GM21737 (cell line): ENCODE measurements at regions not wholly inside any gene's neighbourhood (a gene's known extent, or its start where the extent isn't known, plus 50 kb on each side); places are given as distances from the start of the nearest gene placed in this dataset.
"Not testable (repeated sequence)": the region's sequence is repeated elsewhere in the genome, so short reads cannot be mapped to it uniquely, and the experiment has no call there.

Experiments
- ATAC-seq: cut with Tn5 transposase; IDR thresholded peaks from one replicate; pipeline ENCODE4 v1.9.1; 2021; ENCODE audit warnings: mild to moderate bottlenecking, moderate library complexity; ENCODE audit not compliant: unreplicated experiment

DNA sequence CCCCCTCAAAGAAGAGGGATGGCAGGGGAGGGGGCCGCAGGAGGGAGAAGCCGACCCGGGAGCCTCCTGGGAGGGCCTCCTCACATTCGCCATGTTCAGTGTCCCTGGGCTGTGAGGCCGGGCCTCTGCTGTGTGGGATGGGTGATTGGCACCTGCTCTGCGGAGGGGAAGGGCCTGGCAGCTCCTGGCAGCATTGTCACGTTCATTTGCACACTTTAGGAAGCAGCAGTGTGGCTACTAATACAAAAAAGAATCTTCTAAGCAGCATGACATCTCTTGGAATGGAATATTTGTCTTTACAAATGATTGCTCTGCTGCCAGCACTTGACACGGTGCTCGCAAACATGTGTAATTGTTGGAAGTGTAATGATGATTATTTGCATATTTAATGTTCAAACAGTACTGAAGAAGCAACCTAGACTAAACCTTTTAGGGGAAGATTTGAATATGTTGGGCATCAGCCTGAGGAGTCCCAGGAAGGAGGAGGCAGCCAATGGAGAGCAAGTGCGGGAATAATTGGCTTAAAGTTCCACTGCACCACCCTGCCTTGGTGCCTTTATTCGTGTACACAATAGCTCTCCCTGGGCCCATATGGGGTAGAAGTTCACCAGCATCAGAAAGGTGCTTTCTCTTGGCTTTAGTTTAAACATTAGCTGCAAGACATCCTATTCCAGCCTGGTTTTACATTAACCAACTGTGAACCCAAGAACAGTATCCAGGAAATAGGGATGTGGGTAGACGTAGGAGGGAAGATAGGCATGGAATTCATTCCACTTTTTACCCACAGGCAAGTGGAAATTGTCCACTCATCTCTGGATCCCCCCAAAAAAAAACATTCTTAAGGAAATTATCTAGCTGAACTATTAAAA lies 404.9 kb downstream of the TMEM182 start:
- ATAC-seq, result no peak

DNA sequence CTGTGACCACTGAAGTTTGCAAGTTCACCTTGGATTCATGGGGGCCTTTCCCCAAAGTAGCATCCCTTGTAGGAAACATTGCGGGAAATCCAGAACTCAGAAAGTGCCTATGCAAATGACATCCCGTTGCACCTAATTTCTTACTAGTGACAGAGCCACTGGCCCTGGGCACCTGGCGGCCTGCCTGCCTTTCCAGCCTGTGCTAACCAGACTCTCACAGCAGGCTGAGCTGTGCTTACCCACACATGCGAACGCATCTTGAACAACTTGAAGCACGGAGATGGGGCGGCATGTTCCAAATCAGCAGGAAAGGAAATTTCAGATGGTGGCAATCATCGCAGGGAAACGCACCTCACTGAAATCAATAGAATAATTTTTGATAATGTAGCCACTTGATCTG lies 405.8 kb downstream of the TMEM182 start:
- ATAC-seq, result no peak

DNA sequence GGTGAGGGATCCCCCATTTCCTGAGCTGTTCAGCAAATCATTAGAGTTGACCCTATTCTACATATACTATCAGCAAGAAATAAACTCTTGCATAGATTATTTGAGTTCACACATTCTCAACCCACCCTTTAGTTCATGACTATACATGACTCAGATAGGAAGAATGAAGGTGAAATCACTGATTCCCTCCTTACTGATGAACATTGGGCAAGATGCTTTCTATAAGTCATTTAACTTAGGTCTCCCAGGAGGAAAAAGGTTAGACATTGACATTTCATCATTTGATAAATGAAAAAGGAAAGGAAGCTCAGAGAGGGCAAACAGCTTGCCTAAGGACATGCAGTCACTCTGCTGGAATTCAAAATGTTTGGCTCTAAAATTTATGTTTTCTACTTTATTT lies 408.0 kb downstream of the TMEM182 start:
- no peak for ATAC-seq

DNA sequence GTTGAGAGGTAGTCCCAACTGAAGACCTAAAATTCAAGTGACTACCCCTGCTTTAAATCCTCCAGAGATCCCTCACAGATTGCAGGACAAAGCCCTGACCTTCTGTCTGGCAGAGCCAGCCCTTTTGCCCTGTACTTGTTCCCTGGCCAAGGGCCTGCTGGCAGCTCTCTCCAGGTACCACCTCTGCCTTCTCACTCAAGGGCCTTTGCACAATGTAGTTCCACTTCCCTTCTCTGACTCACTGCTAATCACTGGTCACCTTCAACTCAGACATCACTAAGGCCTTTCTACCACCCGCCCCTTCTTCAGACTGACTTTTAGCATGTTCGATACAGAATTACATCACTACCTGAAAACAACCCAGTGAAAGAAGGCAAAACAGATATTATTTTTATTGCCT lies 411.0 kb downstream of the TMEM182 start:
- ATAC-seq, result no peak

DNA sequence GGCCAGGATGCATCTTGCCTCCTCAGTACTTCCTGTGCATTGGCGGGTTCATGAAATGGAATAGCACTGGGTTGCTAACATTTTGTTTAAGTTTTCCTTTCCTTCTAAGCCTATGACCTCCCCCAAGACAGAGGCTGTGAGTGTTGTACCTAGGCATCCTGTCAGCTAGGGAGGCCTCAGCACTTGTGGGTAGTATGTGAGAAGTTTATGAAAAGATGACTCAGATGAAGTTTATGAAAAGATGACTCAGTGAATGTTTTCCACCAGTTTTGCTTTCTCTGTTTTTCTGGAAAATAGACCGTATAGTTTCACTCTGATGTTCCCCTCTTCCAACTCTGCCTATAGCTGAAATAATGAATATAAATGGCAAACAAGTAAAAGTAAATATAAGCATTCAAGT lies 412.9 kb downstream of the TMEM182 start:
- no peak for ATAC-seq

DNA sequence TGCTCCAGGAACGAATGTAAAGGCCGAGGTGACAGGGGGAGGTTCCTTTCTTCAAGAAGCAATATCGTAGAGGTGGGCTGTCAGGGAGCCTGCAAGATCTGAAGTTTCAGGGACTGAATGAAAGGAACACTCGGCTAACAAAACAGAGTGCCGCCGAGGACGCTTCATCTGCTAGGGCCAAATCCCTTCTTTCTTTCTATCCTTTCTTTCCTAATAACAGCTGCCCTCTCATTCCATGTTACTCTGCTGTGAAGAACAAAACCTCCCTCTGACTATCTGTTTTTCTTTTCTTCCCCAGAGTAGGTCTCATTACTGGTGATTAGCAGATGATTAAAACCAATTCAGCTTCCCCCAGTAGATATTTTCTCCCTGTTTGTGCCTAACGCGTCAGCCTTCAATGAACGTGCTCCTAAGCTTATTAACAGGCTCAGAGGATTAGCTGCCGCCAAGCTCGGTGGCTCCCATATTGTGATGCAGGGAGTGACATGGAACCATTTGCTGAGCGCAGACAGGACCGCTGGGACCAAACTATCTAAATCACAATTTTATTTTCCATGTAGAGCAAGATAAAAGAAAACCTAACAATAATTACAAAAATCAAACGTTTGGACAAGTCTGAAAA lies 414.6 kb downstream of the TMEM182 start:
- ATAC-seq, result no peak

DNA sequence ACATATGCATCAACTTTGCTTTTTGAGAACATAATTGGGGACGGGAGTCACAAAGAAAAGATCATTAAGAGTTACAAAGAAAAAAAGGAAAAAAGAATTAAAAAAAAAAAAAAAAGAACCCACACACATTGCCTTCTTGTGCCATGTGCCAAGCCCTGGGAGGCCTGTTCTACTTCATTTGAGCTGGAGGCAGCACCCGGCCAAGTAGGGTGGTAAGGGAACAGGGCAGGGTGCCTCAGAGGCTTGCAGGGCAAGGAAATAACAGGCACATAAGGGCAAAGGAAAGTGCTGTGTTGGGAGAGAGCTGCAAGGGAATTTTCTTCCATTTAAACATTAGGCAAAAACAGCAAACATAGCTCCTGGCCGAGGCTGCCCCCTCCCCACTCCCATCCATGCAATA lies 418.0 kb downstream of the TMEM182 start:
- no peak for ATAC-seq

DNA sequence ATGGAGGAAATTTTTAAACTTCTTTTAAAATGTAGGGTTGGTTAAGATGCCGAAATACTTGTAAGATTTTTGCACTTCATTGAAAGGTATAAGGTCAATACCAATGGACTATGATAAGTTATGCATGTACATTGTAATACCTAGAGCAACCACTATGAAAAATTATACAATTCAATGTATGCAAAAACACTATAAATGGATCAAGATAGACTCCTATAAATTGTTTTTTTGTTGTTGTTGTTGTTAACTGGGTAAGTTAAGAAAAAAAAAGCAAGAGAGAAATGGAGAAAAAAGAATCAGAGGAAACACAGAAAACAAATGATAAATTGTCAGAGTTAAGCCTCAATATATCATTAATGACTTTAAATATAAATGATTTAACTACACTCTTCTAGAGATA lies 421.2 kb downstream of the TMEM182 start:
- ATAC-seq, result no peak

DNA sequence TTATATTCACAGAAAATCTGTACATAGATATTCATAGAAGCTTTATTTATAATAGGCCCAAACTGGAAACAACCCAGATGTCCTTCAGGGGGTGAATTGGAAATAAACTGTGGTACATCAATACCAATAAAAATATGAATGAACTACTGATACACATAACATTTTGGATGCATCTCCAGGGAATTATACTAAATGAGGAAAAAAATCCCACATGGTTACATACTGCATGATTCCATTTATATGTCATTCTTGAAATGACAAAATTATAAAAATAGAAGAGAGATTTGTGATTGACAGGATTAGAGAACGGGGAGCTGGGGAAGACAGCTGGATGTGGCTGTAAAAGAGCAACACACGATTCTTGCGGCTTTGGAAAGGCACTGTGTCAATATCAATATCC lies 435.0 kb downstream of the TMEM182 start:
- ATAC-seq, result no peak

DNA sequence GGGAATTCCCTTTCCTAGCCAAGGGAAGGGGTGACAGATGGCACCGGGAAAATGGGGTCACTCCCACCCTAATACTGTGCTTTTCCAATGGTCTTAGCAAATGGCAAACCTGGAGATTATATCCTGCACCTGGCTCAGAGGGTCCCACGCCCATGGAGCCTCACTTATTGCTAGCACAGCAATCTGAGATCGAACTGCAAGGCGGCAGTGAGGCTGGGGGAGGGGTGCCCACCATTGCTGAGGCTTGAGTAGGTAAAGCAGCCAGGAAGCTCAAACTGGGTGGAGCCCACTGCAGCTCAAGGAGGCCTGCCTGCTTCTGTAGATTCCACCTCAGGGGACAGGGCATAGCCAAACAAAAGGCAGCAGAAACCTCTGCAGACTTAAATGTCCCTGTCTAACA lies 438.9 kb downstream of the TMEM182 start:
- ATAC-seq, result not testable (repeated sequence)

DNA sequence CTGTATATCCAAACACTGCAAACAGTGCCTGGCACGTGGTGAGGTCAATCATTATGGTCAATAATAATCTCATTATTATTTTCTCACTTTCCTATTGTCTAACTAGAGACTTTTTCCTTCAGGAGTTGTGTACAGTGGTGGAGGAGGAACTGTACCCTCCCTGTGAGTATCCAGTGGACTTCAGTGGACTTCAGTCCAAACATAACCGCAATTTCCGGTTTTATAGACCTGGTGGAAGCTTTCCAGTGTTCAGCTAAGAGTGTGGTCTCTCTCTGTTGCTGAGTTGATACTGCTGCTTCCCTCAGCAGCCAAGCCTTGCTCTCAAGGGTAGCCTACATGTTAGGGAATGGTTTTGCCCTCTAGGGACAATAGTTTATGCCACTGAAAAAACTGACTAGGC lies 447.1 kb downstream of the TMEM182 start:
- ATAC-seq, result no peak

DNA sequence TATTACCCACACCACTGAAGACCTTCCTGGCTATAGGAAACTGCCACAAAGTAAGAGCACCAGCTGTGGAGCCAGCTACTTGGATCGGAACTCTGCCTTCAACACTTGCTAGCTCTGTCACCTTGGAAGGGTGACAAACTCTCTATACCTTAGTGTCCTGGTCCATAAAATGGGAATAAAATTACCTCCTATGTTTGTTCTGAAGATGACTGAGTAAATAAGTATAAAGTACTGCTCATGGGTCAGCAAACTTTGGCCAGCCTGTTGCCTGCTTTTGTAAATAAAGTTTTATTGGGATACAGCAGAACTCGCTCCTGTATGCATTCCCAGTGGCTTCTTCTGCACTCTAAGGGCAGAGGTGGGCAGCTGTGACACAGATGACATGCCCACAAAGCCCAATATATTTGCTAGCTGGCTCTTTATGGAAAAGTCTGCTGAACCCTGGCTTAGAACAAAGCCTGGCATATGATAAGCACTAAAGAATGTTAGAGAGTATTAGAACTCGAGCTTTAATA lies 451.3 kb downstream of the TMEM182 start:
- no peak for ATAC-seq

DNA sequence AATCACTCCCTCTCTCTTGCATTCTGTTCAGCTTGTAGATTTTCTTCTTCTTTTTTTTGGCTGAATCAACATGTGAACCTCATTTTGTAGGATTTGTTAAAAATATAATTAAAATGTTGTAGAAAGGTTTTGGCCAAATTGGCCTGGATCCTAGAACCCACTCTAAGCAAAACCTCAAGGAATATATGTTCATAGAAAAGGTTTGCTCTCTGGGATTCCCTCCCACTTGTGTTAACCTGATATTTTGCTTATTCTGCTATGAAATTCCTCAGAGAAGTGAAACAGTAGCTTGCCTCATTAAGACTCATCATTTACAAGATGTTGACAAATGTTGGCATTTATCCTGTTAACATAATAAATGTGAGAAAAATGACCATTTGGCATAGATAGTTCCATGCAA lies 456.7 kb downstream of the TMEM182 start:
- no peak for ATAC-seq

DNA sequence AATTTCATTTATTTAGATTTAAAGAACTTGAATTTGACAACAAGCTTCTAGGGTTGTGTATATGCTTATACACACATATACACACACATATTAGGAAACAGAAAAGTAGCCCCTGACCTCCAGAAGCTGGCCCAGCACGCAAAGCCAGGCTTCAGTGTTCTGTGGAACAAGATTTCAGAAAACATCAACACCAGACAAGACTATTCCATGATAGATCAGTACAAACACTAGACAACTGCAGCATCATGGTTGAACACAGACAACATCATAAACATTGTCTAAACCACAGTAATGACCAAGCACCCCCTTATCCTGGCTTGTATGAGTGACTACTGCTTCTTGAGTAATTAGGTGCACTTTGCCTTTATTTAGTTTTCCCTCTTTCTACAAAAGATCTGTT lies 457.6 kb downstream of the TMEM182 start:
- ATAC-seq, result no peak

DNA sequence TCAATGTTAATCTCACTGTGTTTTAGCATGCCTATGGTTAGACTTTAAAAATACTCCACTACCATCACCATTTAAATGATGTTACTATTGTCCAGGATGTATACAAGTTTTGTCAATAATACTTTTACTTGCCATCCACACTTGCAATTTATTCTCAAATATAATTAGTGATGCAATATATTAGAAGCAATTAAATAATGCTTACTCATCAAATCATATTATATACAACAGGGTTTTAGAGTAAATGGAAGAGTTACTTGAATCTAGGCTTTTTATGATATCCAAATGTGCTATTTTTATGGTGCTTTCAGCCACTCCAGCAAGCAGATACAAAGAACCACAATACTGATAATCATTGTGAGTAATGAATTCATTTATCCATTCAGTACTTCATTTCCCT lies 461.1 kb downstream of the TMEM182 start:
- ATAC-seq, result no peak

DNA sequence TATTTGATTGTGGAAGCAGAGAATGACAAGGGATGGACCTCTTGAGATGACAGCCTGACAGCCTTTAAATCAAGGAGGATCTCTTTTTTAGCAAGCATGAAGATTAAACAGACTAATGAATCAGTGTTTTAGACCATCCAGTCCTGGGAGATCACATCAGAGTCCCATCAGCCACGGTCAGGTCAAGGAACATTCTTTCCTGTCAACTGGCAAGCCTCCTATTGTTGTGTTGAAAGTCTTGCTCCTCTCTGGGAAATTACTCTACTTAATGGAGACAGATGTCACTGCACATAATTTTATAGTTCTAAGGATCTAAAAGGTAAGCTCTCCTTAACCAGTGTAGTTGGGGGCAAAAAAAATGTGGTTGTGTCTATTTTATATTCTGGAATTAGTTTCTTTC lies 469.0 kb downstream of the TMEM182 start:
- ATAC-seq, result no peak

DNA sequence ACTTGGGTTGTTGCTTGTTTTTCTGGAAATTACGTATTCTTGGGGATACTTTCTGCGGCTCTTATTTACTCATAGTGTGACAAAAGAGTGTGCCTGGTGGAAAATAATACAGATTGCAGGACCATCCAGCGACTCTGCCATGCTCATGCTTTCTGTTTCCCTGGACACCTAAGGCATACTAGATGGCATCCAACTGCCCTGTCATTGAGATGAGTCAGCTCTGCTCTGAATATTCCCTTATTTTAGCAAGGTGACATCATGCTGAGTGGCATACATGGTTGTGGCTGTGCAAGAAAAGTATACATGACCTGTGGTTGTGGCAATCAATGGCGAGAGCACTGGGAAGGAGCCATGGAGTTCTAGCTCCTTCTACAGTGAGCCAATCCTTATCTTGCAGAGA lies 471.0 kb downstream of the TMEM182 start:
- ATAC-seq, result no peak

DNA sequence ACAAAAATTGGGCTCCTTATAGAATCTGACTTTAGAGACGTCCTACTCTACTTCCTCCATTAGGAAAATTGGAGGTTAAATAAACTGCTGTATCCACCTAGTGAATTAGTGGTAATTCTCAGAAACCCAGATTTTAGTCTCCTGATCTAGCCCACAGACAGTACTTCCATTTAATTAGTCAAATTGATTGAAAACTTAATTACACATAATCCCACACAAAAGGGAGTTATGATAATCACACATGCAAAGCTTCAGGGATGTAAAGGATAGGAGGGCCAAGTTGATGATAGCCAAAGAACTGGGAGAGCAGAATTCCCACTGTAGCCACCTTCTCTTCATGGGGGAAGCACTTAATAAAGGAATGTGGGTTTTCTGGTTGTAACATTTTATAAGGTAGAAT lies 471.9 kb downstream of the TMEM182 start:
- no peak for ATAC-seq

DNA sequence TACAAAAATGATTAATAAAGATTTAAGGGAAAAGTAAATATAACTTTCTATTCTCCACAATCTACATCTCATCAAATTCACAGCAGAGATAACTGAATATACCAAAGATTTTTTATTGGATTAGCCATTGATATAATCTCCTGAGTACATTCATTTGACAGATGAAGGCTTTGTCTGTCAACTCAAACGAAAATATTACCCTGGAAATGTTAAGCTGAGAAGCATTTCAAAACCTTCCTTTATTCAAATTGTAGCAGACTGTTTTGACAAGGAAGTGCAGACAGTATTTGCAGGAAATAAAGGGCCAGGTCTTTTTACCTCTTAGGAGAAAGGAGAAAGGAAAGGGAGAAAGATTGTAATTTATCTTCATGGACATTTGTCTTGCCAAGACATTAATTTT lies 473.5 kb downstream of the TMEM182 start:
- ATAC-seq, result no peak

DNA sequence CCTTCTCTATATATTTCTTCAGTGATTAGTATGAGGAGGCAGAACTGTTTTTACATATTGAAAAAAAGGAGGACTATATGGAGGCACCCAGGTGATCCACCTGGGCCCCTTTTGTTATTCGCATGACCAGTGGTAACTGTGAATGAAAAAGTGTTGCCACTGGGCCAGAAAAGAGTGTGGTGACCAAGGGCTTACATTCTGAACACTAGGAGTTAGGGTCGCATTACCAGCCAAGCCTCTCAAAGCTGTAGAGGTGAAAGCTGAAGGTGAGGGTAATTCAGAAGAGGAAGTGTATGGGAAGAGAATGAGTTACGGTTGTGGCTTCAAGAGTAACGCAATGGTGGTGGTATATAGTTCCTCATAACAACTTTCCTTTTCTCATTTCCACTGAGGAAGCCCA lies 487.6 kb downstream of the TMEM182 start:
- ATAC-seq, result no peak

DNA sequence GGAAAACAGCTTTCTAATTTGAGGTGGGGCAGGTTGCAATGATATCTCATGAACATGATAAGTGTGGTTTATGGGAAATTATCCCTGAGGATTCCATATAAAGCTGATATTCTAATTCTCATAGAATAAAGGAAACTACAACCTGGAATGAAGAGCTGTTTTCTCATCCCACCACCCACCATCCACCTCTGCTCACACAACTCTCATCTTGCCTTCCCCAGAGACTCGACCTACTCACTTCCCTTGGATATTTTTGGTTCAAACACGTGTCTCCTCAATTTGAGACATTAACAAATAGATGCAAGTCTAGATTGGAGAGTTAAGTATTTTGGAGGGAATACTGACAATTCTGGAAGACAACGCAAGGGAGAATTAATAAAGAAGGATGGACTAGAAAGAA lies 490.9 kb downstream of the TMEM182 start:
- no peak for ATAC-seq

DNA sequence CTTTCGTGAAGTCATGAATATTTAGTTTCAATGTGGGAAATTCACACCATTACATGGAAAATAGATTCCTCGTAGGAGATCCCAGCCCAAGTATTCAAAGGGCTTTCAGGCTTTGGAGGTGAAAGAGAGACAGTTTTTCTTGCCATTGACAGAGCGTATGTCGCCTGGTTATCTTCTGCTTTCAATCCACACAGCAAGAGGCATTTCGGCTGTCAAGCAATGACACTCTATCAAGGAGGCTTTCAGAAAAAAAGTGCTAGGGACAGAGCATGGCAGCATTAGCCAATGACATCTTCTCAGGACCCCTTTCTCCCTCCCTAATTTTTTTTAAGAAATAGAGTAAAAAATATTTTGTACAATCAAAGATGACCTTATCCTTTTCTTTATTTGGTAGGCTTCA lies 492.8 kb downstream of the TMEM182 start:
- ATAC-seq, result no peak
